ENCODE measurements at regions not wholly inside any gene's neighbourhood (a gene's known extent, or its start where the extent isn't known, plus 50 kb on each side); places are given as distances from the start of the nearest gene placed in this dataset.

DNA sequence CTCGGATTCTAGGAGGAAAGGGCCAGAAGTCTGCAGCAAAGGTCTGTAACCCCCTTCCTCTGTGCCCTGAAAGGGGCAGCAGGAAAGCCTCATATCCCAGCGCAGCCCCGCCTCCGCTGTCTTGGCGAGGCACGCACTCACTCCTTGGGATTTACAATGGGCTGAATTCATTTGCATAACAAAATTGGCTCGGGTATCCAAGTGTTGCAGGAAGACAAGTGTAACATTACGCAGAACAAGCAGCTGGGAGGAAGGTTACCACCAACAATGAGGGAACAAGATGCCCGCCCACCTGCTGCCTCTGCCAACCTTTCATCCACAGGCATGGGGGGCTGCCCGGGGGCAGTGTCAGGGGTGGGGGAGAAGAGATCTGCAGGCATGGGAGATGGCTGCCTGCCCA is 130.4 kb downstream of the MRM1 start:
- TF ChIP-seq, protein P1, sequence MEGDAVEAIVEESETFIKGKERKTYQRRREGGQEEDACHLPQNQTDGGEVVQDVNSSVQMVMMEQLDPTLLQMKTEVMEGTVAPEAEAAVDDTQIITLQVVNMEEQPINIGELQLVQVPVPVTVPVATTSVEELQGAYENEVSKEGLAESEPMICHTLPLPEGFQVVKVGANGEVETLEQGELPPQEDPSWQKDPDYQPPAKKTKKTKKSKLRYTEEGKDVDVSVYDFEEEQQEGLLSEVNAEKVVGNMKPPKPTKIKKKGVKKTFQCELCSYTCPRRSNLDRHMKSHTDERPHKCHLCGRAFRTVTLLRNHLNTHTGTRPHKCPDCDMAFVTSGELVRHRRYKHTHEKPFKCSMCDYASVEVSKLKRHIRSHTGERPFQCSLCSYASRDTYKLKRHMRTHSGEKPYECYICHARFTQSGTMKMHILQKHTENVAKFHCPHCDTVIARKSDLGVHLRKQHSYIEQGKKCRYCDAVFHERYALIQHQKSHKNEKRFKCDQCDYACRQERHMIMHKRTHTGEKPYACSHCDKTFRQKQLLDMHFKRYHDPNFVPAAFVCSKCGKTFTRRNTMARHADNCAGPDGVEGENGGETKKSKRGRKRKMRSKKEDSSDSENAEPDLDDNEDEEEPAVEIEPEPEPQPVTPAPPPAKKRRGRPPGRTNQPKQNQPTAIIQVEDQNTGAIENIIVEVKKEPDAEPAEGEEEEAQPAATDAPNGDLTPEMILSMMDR (IDR thresholded peaks at IDR 0.05): no peak
- no peak for TF ChIP-seq EZH2 (IDR thresholded peaks at IDR 0.05; ENCODE audit: borderline replicate concordance, insufficient read depth, low read depth, low read length, poor library complexity, severe bottlenecking)

All from B cell (primary cell).